CD14-positive monocyte (primary cell): ENCODE measurements at regions not wholly inside any gene's neighbourhood (a gene's known extent, or its start where the extent isn't known, plus 50 kb on each side); places are given as distances from the start of the nearest gene placed in this dataset.
A peak's percentile ranks its signal among the peaks of the same experiment; 100 is the strongest.

ENCODE experiments used
- DNase-seq, 3 donors: peaks; one replicate each; pipeline ENCODE4 v3.0.0-alpha.2; 2011 to 2022
- H2AFZ ChIP-seq: 2 replicates; pipeline ENCODE4 v1.6.0; 2012; ENCODE audit warnings: mild to moderate bottlenecking, low read depth, low read length, inconsistent platforms; ENCODE audit not compliant: insufficient read depth, poor library complexity, severe bottlenecking
- H3K27ac ChIP-seq, 2 donors: 1 replicate in 1 of 2; 2 replicates in 1 of 2; pipeline ENCODE4 v1.5.1; 2012 to 2013; ENCODE audit warnings: low read length in 2 of 2, control low read depth in 1 of 2, inconsistent platforms in 1 of 2, low read depth in 1 of 2, mild to moderate bottlenecking in 1 of 2
- H3K27me3 ChIP-seq, 2 donors: one replicate each; pipeline versions ENCODE4 v1.6.0 to v1.6.1; 2011 to 2013; ENCODE audit warnings: low read length in 2 of 2; ENCODE audit not compliant: control insufficient read depth in 2 of 2, insufficient read depth in 2 of 2
- H3K36me3 ChIP-seq, 2 donors: replicated peaks in 1 of 2; 1 replicate in 1 of 2; 2 replicates in 1 of 2; pipeline versions ENCODE4 v1.5.1 to v1.6.1; 2012 to 2013; ENCODE audit warnings: low read length in 2 of 2, control low read depth in 1 of 2, inconsistent platforms in 1 of 2, mild to moderate bottlenecking in 1 of 2; ENCODE audit not compliant: insufficient read depth in 2 of 2, control insufficient read depth in 1 of 2
- H3K4me1 ChIP-seq, 2 donors: 1 replicate in 1 of 2; 2 replicates in 1 of 2; pipeline versions ENCODE4 v1.5.1 to v1.6.1; 2012 to 2013; ENCODE audit warnings: low read length in 2 of 2, control low read depth in 1 of 2, inconsistent platforms in 1 of 2, mild to moderate bottlenecking in 1 of 2, moderate library complexity in 1 of 2; ENCODE audit not compliant: insufficient read depth in 2 of 2, control insufficient read depth in 1 of 2
- H3K4me2 ChIP-seq: replicated peaks from 2 replicates; pipeline ENCODE3; 2012; ENCODE audit warnings: low read length, moderate library complexity, mild to moderate bottlenecking; ENCODE audit not compliant: poor library complexity, severe bottlenecking; ENCODE audit errors: extremely low read depth
- H3K4me3 ChIP-seq, 3 experiments: fragments of 200-600 bp in 1 of 3; sonication (generic) in 1 of 3; replicated peaks in 1 of 3; 1 replicate in 2 of 3; 2 replicates in 1 of 3; pipeline ENCODE4 v1.5.1; 2011 to 2013; ENCODE audit warnings: low read length in 3 of 3, mild to moderate bottlenecking in 3 of 3, control low read depth in 2 of 3, low read depth in 2 of 3, inconsistent platforms in 1 of 3, moderate library complexity in 1 of 3
- H3K79me2 ChIP-seq: 2 replicates; pipeline ENCODE4 v1.6.0; 2012; ENCODE audit warnings: mild to moderate bottlenecking, control low read depth, inconsistent platforms, low read length, moderate library complexity; ENCODE audit not compliant: insufficient read depth
- H3K9ac ChIP-seq: 2 replicates; pipeline ENCODE4 v1.6.0; 2017; ENCODE audit warnings: low read length, mild to moderate bottlenecking; ENCODE audit not compliant: insufficient read depth, poor library complexity, severe bottlenecking
- H3K9me3 ChIP-seq, 2 donors: replicated peaks in 1 of 2; 1 replicate in 1 of 2; 2 replicates in 1 of 2; pipeline versions ENCODE4 v1.5.1 to v1.6.1; 2012 to 2013; ENCODE audit warnings: low read length in 2 of 2, control low read depth in 1 of 2; ENCODE audit not compliant: control insufficient read depth in 1 of 2, insufficient read depth in 1 of 2
- H4K20me1 ChIP-seq: 2 replicates; pipeline ENCODE4 v1.6.0; 2012; ENCODE audit warnings: mild to moderate bottlenecking, low read length, control low read depth, moderate library complexity; ENCODE audit not compliant: insufficient read depth
- H3K27ac Mint-ChIP-seq, 7 donors: one replicate each; pipeline ENCODE4 v1.8.0; 2020; ENCODE audit warnings: mild to moderate bottlenecking in 7 of 7, mixed read lengths in 7 of 7, moderate library complexity in 6 of 7, inconsistent platforms in 2 of 7
- H3K27me3 Mint-ChIP-seq, 3 donors: one replicate each; pipeline ENCODE4 v1.8.0; 2021 to 2022; ENCODE audit warnings: low read depth in 3 of 3, mild to moderate bottlenecking in 3 of 3, mixed read lengths in 3 of 3, moderate library complexity in 3 of 3, inconsistent platforms in 1 of 3
- H3K36me3 Mint-ChIP-seq, 2 donors: one replicate each; pipeline ENCODE4 v1.8.0; 2020; ENCODE audit warnings: mixed read lengths in 2 of 2, inconsistent platforms in 1 of 2, mild to moderate bottlenecking in 1 of 2
- H3K4me1 Mint-ChIP-seq: one replicate; pipeline ENCODE4 v1.8.0; 2020; ENCODE audit warnings: mild to moderate bottlenecking, mixed read lengths
- H3K4me3 Mint-ChIP-seq, 2 donors: one replicate each; pipeline ENCODE4 v1.8.0; 2020; ENCODE audit warnings: mild to moderate bottlenecking in 2 of 2, mixed read lengths in 2 of 2, moderate library complexity in 1 of 2
- H3K9me3 Mint-ChIP-seq, 7 donors: one replicate each; pipeline ENCODE4 v1.8.0; 2020 to 2022; ENCODE audit warnings: mixed read lengths in 7 of 7, mild to moderate bottlenecking in 6 of 7, moderate library complexity in 6 of 7, inconsistent platforms in 2 of 7
- WGBS: methylation state at CpG from one replicate; pipeline ENCODE4 v1.1.5; 2013; ENCODE audit warnings: missing lambda C conversion rate; ENCODE audit not compliant: insufficient coverage; 5-methylcytosine and 5-hydroxymethylcytosine counted together
- intact Hi-C, 2 donors: fragments of 100-400 bp; cut with micrococcal nuclease; formaldehyde crosslinking; loops; one replicate each; pipeline versions ENCODE4 v1.15.0 to v1.15.1; 2023
- TF ChIP-seq, protein P1 (sequence below): fragments of 200-600 bp; IDR thresholded peaks from one replicate; pipeline ENCODE4 v1.8.0; 2022; ENCODE audit warnings: antibody characterized with exemption, mild to moderate bottlenecking

DNA sequence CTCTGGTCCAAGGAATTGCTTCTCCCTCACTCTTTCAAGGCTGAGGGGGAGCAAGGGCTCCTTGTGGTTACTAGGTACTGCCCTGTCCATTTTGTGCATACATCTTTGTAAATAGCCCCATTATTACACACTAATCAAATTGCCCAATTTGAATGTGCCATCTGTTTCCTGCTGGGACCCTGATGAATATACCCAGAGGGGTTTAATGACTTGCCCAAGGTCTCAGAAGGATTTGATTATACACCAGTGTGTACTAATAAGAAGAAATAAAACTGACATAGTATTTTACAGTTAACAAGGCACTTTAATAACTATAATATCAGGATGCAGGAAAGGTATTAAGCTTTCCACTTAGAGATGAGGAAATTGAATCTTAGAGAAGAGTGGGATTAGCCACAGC is 64.6 kb upstream of the PTPRJ start:
- Mint-ChIP-seq H3K27me3 (peaks cover 0 to 2% (median 0%) of the 10 kb centered on the region in 3 donors), H3K4me1 (peaks cover 49% of the 10 kb centered on the region), H3K36me3 (no peaks in the 10 kb centered on the region), H3K4me3 (no peak overlapping the region), H3K9me3 (peaks cover 0 to 2% (median 0%) of the 10 kb centered on the region in 7 donors), H3K27ac (peak overlapping the region in 3 of 7 donors; percentile 10 to 63 (median 33))
- Histone ChIP-seq H2AFZ (no peak overlapping the region), H3K9me3 (no peaks in the 10 kb centered on the region), H3K36me3 (no peaks in the 10 kb centered on the region), H3K4me3 (no peak overlapping the region), H3K27me3 (no peaks in the 10 kb centered on the region), H3K4me2 (no peak overlapping the region), H3K4me1 (peaks cover 33 to 44% of the 10 kb centered on the region in 2 donors), H3K27ac (no peak overlapping the region), H3K9ac (no peak overlapping the region), H4K20me1 (no peaks in the 10 kb centered on the region), H3K79me2 (no peaks in the 10 kb centered on the region)
- DNase-seq, result no peak
- TF ChIP-seq, protein P1, sequence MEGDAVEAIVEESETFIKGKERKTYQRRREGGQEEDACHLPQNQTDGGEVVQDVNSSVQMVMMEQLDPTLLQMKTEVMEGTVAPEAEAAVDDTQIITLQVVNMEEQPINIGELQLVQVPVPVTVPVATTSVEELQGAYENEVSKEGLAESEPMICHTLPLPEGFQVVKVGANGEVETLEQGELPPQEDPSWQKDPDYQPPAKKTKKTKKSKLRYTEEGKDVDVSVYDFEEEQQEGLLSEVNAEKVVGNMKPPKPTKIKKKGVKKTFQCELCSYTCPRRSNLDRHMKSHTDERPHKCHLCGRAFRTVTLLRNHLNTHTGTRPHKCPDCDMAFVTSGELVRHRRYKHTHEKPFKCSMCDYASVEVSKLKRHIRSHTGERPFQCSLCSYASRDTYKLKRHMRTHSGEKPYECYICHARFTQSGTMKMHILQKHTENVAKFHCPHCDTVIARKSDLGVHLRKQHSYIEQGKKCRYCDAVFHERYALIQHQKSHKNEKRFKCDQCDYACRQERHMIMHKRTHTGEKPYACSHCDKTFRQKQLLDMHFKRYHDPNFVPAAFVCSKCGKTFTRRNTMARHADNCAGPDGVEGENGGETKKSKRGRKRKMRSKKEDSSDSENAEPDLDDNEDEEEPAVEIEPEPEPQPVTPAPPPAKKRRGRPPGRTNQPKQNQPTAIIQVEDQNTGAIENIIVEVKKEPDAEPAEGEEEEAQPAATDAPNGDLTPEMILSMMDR, result no peak
- intact Hi-C loops, result no loop called here

DNA sequence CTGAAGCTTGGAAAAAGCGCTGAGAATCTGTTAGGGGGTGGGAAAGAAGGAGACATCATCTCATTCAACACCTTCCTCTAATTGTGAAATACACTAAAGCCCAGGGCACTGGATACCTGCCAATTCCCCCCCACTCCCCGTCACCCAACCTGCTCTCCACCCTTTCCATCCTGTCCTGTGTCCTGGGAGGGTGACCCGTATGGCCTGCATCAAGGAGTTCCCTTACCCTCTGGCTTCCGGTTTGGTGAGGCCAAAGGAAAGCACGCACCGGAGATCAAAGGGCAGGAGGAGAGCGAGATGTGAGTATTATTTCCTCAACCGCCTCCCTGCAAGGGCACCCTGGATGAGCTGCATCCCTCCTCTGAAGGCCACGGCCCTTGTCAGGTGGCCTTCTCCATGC is 65.0 kb upstream of the PTPRJ start:
- Histone ChIP-seq H3K4me3 (no peak overlapping the region), H3K4me2 (no peak overlapping the region)
- no peak for DNase-seq

More for the DNA sequence above, 65.0 kb upstream of the PTPRJ start:
- intact Hi-C loops, result no loop called here
- Histone ChIP-seq H3K4me1 (peaks cover 32 to 44% of the 10 kb centered on the region in 2 donors), H3K27ac (no peak overlapping the region), H2AFZ (no peak overlapping the region), H3K27me3 (no peaks in the 10 kb centered on the region), H3K9me3 (no peaks in the 10 kb centered on the region), H4K20me1 (no peaks in the 10 kb centered on the region), H3K9ac (no peak overlapping the region), H3K36me3 (no peaks in the 10 kb centered on the region), H3K79me2 (no peaks in the 10 kb centered on the region)
- peaks cover 0 to 2% (median under 1%) of the 10 kb centered on the region in 3 donors for H3K27me3 Mint-ChIP-seq
- no peaks in the 10 kb centered on the region for H3K36me3 Mint-ChIP-seq
- TF ChIP-seq, protein P1, result no peak
- peaks cover 0 to 2% (median 0%) of the 10 kb centered on the region in 7 donors for H3K9me3 Mint-ChIP-seq
- peak overlapping the region in 2 of 7 donors; percentile 33 to 63 for H3K27ac Mint-ChIP-seq
- no peak overlapping the region for H3K4me3 Mint-ChIP-seq
- 37% methylated on average over 2 of the region's 9 CpGs for WGBS
- peaks cover 47% of the 10 kb centered on the region for H3K4me1 Mint-ChIP-seq
